Tibial artery (tissue), 4 donors: ENCODE measurements at regions not wholly inside any gene's neighbourhood (a gene's known extent, or its start where the extent isn't known, plus 50 kb on each side); places are given as distances from the start of the nearest gene placed in this dataset.

Source experiments
- DNase-seq, 2 donors: peaks; one replicate each; pipeline ENCODE4 v3.0.0-alpha.2; 2019
- H3K27ac ChIP-seq, 2 donors: fragments of 200-600 bp; sonication (generic) in 1 of 2; 1 replicate in 1 of 2; 2 replicates in 1 of 2; pipeline ENCODE4 v1.5.1; 2018 to 2019; ENCODE audit warnings: mild to moderate bottlenecking in 1 of 2
- H3K27me3 ChIP-seq, 2 donors: fragments of 200-600 bp; sonication (generic) in 1 of 2; one replicate each; pipeline versions ENCODE4 v1.5.1 to v1.6.0; 2016 to 2019
- H3K36me3 ChIP-seq, 3 donors: fragments of 200-600 bp; sonication (generic) in 2 of 3; one replicate each; pipeline ENCODE4 v1.5.1; 2016 to 2019; ENCODE audit warnings: mild to moderate bottlenecking in 2 of 3
- H3K4me1 ChIP-seq, 4 donors: fragments of 200-600 bp; sonication (generic) in 2 of 4; 1 replicate in 3 of 4; 2 replicates in 1 of 4; pipeline ENCODE4 v1.5.1; 2016 to 2019
- H3K4me3 ChIP-seq, 2 donors: fragments of 200-600 bp; sonication (generic) in 1 of 2; 1 replicate in 1 of 2; 2 replicates in 1 of 2; pipeline ENCODE4 v1.5.1; 2018 to 2019; ENCODE audit warnings: mild to moderate bottlenecking in 2 of 2
- H3K9me3 ChIP-seq, 3 donors: fragments of 200-600 bp; sonication (generic) in 1 of 3; one replicate each; pipeline ENCODE4 v1.5.1; 2016 to 2019
- intact Hi-C: fragments of 100-400 bp; cut with DNase I; formaldehyde crosslinking; loops from one replicate; pipeline ENCODE4 v1.15.0; 2023; ENCODE audit warnings: low total_unique reads
- TF ChIP-seq, protein P1 (sequence below), 2 experiments: fragments of 200-600 bp in 1 of 2; fragments of 450-650 bp in 1 of 2; IDR thresholded peaks; one replicate each; pipeline ENCODE4 v1.5.1; 2017 to 2019; ENCODE audit warnings: antibody characterized with exemption in 2 of 2, mild to moderate bottlenecking in 1 of 2, moderate library complexity in 1 of 2

GRCh38 chr7:84509522-84509921, 314.9 kb upstream of the SEMA3A start:
- TF ChIP-seq, protein P1, sequence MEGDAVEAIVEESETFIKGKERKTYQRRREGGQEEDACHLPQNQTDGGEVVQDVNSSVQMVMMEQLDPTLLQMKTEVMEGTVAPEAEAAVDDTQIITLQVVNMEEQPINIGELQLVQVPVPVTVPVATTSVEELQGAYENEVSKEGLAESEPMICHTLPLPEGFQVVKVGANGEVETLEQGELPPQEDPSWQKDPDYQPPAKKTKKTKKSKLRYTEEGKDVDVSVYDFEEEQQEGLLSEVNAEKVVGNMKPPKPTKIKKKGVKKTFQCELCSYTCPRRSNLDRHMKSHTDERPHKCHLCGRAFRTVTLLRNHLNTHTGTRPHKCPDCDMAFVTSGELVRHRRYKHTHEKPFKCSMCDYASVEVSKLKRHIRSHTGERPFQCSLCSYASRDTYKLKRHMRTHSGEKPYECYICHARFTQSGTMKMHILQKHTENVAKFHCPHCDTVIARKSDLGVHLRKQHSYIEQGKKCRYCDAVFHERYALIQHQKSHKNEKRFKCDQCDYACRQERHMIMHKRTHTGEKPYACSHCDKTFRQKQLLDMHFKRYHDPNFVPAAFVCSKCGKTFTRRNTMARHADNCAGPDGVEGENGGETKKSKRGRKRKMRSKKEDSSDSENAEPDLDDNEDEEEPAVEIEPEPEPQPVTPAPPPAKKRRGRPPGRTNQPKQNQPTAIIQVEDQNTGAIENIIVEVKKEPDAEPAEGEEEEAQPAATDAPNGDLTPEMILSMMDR (IDR thresholded peaks at IDR 0.05): no peak
- Histone ChIP-seq H3K27ac (no peak overlapping the region), H3K36me3 (no peaks in the 10 kb centered on the region), H3K4me1 (peaks cover 0 to 22% (median 0%) of the 10 kb centered on the region in 4 donors), H3K27me3 (no peaks in the 10 kb centered on the region), H3K4me3 (no peak overlapping the region), H3K9me3 (no peaks in the 10 kb centered on the region)
- intact Hi-C loops: no loop called here
- DNase-seq: no peak

GRCh38 chr7:84508606-84509005, 314.0 kb upstream of the SEMA3A start:
- Histone ChIP-seq H3K4me3 (no peak overlapping the region), H3K27me3 (no peaks in the 10 kb centered on the region), H3K27ac (no peak overlapping the region), H3K4me1 (peaks cover 0 to 16% (median 0%) of the 10 kb centered on the region in 4 donors), H3K36me3 (no peaks in the 10 kb centered on the region), H3K9me3 (no peaks in the 10 kb centered on the region)
- DNase-seq: no peak
- TF ChIP-seq, protein P1 (IDR thresholded peaks at IDR 0.05): no peak
- intact Hi-C loops: no loop called here

- Histone ChIP-seq H3K36me3 (no peaks in the 10 kb centered on the region), H3K27ac (no peak overlapping the region), H3K9me3 (no peaks in the 10 kb centered on the region), H3K4me3 (no peak overlapping the region), H3K4me1 (peaks cover 0 to 11% (median 0%) of the 10 kb centered on the region in 4 donors), H3K27me3 (no peaks in the 10 kb centered on the region)
- TF ChIP-seq, protein P1 (IDR thresholded peaks at IDR 0.05): no peak
- intact Hi-C loops: no loop called here
- DNase-seq: no peak
Observed at GRCh38 chr7:84507529-84507928, 312.9 kb upstream of the SEMA3A start.

DNA sequence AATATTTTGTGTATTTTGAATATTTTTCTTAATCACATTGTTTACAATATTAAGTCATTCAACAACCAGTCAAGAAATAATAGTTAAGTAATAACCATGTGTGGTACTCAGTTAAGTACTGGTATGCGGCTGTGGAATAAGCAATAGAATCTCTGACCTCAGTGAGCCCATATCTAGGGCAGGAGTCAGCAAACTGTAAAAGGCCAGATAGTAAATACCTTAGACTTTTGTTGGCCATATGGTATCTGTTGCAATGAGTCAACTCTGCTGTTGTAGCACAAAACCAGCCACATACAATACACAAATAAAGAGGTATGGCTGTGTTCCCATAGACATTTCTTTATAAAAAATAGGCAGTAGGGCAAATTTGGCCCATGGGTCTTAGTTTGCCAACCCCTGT, 311.6 kb upstream of the SEMA3A start:
- no peaks in the 10 kb centered on the region for H3K9me3 ChIP-seq
- no peak overlapping the region for H3K4me3 ChIP-seq
- no peaks in the 10 kb centered on the region for H3K36me3 ChIP-seq
- peaks cover 0 to 15% (median 0%) of the 10 kb centered on the region in 4 donors for H3K4me1 ChIP-seq
- DNase-seq: no peak
- no peak overlapping the region for H3K27ac ChIP-seq
- H3K27me3 ChIP-seq: no peaks in the 10 kb centered on the region
- TF ChIP-seq, protein P1 (IDR thresholded peaks at IDR 0.05): no peak
- intact Hi-C loops: no loop called here

DNA sequence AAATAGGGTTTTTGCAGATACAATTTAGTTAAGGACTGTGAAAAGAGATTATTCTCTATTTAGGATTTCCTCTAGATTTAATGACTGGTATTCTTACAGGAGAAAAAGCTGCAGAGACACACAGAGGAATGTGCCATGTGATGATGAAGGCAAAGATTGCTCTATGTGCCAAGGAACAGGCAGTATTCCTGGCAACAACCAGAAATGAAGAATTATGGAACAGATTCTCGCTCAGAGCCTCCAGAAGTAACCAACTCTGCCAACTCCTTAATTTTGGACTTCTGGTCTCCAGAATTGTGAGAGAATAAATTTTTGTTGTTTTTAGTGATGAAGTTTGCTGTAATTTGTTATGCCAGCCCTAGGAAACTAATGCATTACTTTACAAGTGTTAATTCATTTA, 307.6 kb upstream of the SEMA3A start:
- TF ChIP-seq, protein P1 (IDR thresholded peaks at IDR 0.05): no peak
- Histone ChIP-seq H3K36me3 (no peaks in the 10 kb centered on the region), H3K9me3 (no peaks in the 10 kb centered on the region), H3K4me1 (peaks cover 0 to 7% (median 0%) of the 10 kb centered on the region in 4 donors), H3K4me3 (no peak overlapping the region), H3K27ac (no peak overlapping the region), H3K27me3 (no peaks in the 10 kb centered on the region)
- no peak for DNase-seq
- intact Hi-C loops: no loop called here

- H3K4me1 ChIP-seq: peaks cover 0 to 7% (median 0%) of the 10 kb centered on the region in 4 donors
- H3K36me3 ChIP-seq: no peaks in the 10 kb centered on the region
- no peaks in the 10 kb centered on the region for H3K27me3 ChIP-seq
- no peak for DNase-seq
- no peak overlapping the region for H3K27ac ChIP-seq
- intact Hi-C loops: no loop called here
- no peaks in the 10 kb centered on the region for H3K9me3 ChIP-seq
- TF ChIP-seq, protein P1 (IDR thresholded peaks at IDR 0.05): no peak
- H3K4me3 ChIP-seq: no peak overlapping the region
Observed at GRCh38 chr7:84497873-84498272, 303.3 kb upstream of the SEMA3A start.
